ENCODE measurements at regions not wholly inside any gene's neighbourhood (a gene's known extent, or its start where the extent isn't known, plus 50 kb on each side); places are given as distances from the start of the nearest gene placed in this dataset.
"Not testable (repeated sequence)": the region's sequence is repeated elsewhere in the genome, so short reads cannot be mapped to it uniquely, and the experiment has no call there.

GRCh38 chr1:105208581-105208980, 1458.9 kb downstream of the AMY1C start:
- DNase-seq: no peak

GRCh38 chr1:105210747-105211146, 1461.0 kb downstream of the AMY1C start:
- DNase-seq: no peak

GRCh38 chr1:105231378-105231777, 1481.7 kb downstream of the AMY1C start:
- no peak for DNase-seq

GRCh38 chr1:105243411-105243810, 1493.7 kb downstream of the AMY1C start:
- DNase-seq: no peak

DNA sequence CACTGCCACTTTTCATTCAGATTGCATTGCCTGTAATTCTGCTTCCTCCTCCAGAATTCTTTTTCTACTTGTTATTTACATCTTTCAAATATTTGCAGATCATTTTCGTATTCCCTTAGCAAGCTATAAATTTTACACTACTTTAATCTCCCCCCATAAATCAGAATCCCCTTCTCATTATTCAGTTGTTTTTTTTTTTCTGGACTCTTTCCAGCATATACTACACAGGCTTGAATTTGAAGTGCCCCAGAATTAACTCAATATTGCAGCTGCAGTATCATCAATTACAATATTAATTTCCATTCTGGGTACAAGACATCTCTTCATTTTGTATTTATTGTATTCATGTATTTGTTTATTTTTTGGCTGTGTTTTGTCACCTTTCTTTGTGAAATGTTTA, 1494.3 kb downstream of the AMY1C start:
- DNase-seq: no peak

DNA sequence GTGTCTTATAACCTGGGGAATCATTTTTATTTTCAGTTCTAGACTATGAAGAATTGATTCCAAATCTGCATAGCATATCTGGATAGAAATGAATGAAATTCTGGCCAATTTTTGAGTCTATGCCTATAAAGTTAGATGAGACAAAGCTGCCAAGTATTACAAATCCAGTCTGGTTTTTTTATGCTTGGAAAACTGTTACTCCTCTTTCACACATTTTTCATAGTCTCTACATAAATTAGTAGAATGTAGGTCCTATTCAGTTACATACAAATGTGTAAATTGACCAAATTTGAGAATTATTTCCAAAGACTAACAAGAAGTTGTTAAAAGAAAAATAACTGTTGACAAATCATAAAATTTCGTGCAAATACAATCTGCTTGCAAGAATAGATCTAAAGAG, 1505.2 kb downstream of the AMY1C start:
- DNase-seq: no peak

DNA sequence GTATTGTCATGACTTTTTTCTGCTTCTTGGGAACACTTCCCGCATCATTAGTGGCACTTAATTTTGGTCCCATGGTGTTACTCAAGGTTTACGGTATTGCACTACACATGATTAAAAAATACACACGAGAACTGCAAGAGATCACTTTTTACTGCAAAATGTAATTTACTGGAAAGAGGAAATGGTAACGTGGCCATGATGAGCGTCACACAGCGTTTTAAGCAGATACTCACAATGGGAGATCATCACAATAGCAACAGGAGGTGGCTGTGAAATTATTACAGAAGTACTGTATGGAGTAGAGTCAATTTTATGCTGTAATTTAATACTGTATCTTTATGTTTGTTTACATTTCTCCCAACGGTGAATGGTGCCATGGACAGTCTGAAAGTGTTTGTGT, 1510.3 kb downstream of the AMY1C start:
- DNase-seq: no peak

DNA sequence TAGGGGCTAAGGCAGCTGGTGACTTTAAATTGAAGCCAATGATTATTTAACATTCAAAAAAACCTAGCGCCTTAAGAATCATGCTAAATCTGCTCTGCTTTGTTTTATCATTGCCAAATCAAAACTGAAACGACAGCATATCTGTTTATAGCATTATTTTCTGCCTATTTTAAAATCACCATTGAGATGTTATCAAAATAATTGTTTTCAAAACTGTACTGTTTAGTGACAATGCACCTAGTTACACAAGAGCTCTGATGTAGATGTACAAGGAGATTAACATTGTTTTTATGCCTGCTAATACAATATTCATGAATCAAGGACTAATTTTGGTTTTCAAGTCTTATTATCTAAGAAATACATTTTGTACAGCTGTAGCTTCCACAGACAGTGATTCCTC, 1521.3 kb downstream of the AMY1C start:
- no peak for DNase-seq

DNA sequence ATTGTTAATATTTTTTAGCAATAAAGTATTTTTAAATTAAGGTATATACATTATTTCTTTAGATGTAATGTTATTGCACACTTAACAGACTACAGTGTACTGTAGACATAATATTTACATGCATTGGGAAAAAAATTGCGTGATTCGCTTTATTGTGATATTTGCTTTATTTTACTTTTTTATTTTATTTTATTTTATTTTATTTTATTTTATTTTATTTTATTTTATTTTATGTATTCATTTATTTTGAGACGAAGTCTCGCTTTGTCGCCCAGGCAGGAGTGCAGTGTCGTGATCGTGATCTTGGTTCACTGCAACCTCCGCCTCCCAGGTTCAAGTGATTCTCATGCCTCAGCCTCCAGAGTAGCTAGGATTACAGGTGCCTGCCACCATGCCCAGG, 1522.7 kb downstream of the AMY1C start:
- DNase-seq: not testable (repeated sequence)

GRCh38 chr1:105294838-105295237, 1545.1 kb downstream of the AMY1C start:
- no peak for DNase-seq

DNA sequence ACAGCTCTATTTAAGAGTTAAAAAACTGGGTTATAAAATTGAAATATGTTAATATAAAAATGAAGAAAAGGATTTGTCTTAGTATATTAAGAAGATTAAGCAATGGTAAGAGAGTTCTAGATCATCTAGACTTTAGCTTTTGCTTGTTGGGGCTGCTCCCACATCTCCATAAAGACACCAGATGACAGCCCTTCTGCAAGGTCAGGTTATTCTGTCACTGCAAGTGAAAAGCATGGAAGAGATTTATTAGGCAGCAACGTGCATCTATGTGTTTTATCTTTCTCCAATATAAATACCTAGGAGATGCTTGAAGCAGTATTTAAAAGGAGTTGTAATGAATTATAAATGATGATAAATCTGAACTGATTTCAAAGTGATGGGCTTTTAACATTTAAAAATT, 1560.4 kb downstream of the AMY1C start:
- no peak for DNase-seq

DNA sequence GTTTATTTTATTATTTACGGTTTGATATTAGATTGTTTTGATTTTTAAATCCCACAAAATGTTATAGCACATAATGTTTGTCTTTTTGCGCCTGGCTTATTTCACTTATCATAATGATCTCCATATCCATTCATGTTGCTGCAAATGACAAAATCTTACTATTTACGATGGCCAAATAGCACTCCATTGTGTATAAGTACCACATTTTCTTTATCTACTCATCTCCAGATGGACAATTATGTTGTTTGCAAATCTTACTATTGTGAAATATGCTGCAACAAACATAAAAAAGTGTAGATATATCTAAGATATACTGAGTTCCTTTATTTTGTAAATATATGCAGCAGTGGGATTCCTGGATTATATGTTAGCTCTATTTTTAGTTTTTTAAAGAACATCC, 1568.3 kb downstream of the AMY1C start:
- DNase-seq: no peak

DNA sequence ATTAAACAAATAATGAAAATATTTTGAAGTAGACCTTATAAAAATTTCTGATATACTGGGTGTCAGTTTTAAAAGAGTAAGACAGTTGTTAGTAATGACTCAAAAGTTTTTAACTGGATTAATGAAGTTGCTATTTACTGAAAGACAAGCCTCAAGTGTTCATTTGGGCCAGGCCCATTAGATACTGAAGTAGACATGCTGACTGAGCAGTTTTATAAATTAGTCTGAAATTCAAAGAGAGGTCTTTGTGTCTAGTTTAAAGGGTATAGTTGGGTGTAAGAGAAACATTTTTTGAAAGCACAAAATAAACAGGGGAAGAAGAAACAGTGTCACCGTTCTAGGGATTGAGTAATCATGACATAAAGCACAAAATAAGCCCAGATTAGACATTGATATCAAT, 1577.2 kb downstream of the AMY1C start:
- DNase-seq: no peak

- DNase-seq: no peak
These were observed 1587.7 kb downstream of the AMY1C start for GRCh38 chr1:105337420-105337819.

DNA sequence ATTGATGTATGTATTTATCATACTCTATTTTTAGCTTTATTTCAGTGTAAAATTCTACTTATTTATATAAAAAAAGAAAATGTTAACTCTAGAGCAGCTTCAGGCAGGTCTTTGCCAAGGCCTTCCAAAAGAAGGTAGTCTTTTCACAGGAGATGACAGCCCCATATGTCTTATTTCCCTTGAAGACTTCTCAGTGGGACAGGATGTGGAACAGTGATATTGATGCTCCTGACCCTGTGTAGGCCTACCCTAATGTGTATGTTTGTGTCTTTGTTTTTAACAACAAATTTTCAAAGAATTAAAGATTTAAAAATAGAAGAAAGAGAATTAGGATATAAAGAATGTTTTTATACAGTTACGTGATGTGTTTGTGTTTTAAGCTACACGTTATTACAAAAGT, 1593.6 kb downstream of the AMY1C start:
- no peak for DNase-seq

- DNase-seq: no peak
These were observed 1609.8 kb downstream of the AMY1C start for GRCh38 chr1:105359457-105359856.

DNA sequence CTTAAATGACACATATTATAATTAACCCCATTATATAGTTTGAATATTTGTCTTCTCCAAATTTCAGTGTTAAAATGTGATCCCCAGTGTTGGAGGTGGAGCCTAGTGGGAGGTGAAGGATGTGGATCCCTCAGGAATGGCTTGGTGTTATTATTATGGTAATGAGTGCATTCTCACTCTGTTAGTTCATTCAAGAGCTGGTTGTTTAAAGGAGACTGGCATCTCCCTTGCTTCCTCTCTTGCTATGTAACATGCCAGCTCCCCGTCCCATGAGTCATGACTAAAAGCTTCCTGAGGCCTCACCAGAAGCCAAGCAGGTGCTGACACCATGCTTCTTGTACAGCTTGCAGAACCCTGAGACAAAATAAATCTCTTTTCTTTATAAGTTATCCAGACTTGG, 1612.7 kb downstream of the AMY1C start:
- DNase-seq: no peak

GRCh38 chr1:105368446-105368845, 1618.7 kb downstream of the AMY1C start:
- no peak for DNase-seq

DNA sequence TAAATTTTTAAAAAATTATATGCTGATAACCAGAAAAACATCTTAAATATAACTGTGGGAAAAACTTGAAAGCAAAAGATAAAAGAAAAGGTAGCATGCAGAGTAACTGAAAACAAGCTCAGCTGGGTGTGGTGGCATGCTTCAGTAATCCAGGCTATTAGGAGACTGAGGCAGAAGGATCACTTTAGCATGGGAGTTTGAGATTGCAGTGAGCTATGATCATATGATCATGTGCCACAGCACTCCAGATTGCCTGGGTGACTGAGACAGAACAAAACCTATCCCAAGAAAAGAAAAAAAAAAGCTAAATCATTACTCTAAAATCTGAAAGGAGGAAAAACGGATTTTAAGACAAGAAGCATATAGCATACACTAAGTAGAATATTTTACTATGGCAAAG, 1624.0 kb downstream of the AMY1C start:
- DNase-seq: no peak

DNA sequence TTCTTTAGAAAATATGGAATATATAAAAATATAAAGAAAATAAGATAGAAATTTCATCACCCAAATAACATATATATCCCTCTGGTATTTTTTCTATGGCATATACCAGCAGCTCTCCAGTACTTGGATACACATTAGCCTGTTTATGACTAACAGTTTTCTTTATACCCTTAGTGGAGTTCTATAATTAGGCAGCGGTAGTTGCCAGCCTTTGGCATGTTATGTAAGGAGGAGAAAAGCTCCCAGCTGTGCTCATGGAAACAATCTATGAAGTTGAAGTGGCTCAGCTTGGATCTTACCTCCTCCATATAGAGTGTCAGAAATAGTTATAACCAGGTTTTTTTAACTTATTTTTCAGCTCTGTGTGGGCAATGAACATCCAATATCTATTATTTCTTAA, 1636.8 kb downstream of the AMY1C start:
- DNase-seq: no peak

DNA sequence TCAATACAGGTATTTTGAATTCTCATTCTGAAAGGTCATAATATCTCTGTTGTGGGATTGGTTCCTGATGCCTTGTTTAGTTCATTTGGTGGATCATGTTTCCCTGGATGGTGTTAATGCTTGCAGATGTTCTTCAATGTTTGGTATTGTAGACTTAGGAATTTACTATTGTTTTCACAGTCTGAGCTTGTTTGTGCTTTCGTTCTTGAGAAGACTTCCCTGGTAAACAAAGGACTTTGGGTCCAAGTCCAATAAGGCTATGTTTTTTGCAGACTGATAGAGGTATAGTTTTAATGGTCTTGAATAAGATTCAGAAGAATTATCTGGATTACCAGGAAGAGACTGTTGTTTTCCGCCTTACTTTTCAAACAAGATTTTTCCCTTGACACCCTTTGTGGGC, 1646.3 kb downstream of the AMY1C start:
- no peak for DNase-seq

GRCh38 chr1:105398909-105399308, 1649.2 kb downstream of the AMY1C start:
- DNase-seq: no peak

DNA sequence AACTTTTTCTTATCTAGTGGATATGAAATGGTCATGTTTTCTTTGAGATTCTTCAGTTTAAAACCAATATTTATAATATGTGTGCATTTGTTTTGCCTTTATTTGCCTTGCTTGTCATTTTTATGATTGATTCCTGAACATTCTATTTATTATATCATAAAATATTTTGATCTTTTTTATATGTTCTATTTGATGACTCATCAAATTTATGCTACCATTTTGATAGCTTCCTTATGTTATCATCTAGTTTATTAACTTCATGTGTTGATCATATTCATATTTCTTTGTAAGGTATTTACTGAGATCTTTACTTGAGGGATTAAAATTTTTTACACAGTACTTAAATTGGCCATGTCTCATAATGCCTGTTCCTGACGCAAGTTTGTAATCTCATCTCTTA, 1650.0 kb downstream of the AMY1C start:
- no peak for DNase-seq

DNA sequence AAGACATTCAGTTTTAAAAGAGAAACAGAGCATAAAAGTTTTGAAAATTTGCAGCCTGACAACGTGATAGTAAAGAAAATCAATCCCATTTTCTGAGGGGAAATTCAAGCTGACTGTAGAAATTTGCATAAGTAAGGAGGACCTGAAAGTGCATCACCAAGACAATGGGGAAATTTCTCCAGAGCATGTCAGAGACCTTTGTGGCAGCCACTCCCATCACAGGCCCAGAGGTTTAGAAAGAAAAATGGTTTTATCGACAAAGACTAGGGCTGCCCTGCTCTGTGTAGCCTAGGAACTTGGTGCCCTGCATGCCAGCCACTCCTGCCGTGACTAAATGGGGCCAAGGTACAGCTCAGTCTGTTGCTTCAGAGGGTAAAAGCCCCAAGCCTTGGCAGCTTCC, 1640.2 kb upstream of the PRMT6 start:
- DNase-seq: no peak

- DNase-seq: no peak
These were observed 1637.4 kb upstream of the PRMT6 start for GRCh38 chr1:105419030-105419429.

GRCh38 chr1:105427543-105427942, 1628.9 kb upstream of the PRMT6 start:
- no peak for DNase-seq
